Body of pancreas (tissue), 4 donors: ENCODE measurements at regions not wholly inside any gene's neighbourhood (a gene's known extent, or its start where the extent isn't known, plus 50 kb on each side); places are given as distances from the start of the nearest gene placed in this dataset.

ENCODE experiments used
- ATAC-seq: fragments of 150-250 bp; one replicate; pipeline ENCODE4 v1.9.1; 2016
- DNase-seq, 4 donors: peaks; one replicate each; pipeline ENCODE4 v3.0.0-alpha.2; 2019
- H3K27ac ChIP-seq, 4 donors: fragments of 200-600 bp; sonication (generic); 1 replicate in 3 of 4; 2 replicates in 1 of 4; pipeline versions ENCODE4 v1.5.1 to v1.6.1; 2016 to 2019; ENCODE audit warnings: mild to moderate bottlenecking in 1 of 4, mixed read lengths in 1 of 4, moderate library complexity in 1 of 4
- H3K27me3 ChIP-seq, 2 donors: fragments of 200-600 bp; sonication (generic); one replicate each; pipeline ENCODE4 v1.6.0; 2016; ENCODE audit warnings: mild to moderate bottlenecking in 1 of 2
- H3K36me3 ChIP-seq, 2 donors: fragments of 200-600 bp; sonication (generic); replicated peaks in 1 of 2; 2 replicates each; pipeline ENCODE4 v1.5.1; 2016; ENCODE audit warnings: low read depth in 2 of 2; ENCODE audit not compliant: insufficient read depth in 1 of 2
- H3K4me1 ChIP-seq: fragments of 200-600 bp; sonication (generic); one replicate; pipeline ENCODE4 v1.6.0; 2016
- H3K4me3 ChIP-seq, 2 donors: fragments of 200-600 bp; sonication (generic); 1 replicate in 1 of 2; 2 replicates in 1 of 2; pipeline ENCODE4 v1.5.1; 2016 to 2019
- H3K9me3 ChIP-seq, 3 donors: fragments of 200-600 bp; sonication (generic); 1 replicate in 2 of 3; 2 replicates in 1 of 3; pipeline ENCODE4 v1.5.1; 2016
- CTCF ChIP-seq, 7 experiments: fragments of 450-650 bp in 4 of 7; fragments of 200-600 bp in 3 of 7; sonication (generic) in 3 of 7; IDR thresholded peaks; one replicate each; pipeline ENCODE4 v1.5.1; 2016 to 2019; ENCODE audit warnings: antibody characterized with exemption in 7 of 7
- POLR2A ChIP-seq, 3 donors: fragments of 450-650 bp; IDR thresholded peaks; one replicate each; pipeline ENCODE4 v1.6.1; 2016; ENCODE audit warnings: antibody characterized with exemption in 3 of 3, mild to moderate bottlenecking in 2 of 3
- WGBS, 2 donors: methylation state at CpG; one replicate each; pipeline ENCODE4 v1.1.5; 2017; 5-methylcytosine and 5-hydroxymethylcytosine counted together
- intact Hi-C: fragments of 100-400 bp; cut with DNase I; formaldehyde crosslinking; loops from one replicate; pipeline ENCODE4 v1.15.1; 2023

- 86 to 91% methylated on average over 6 of the region's 6 CpGs for WGBS, 2 donors
- no peaks in the 10 kb centered on the region for H3K36me3 ChIP-seq
- no peak for ATAC-seq
- no peak for DNase-seq
- intact Hi-C loops: loop anchor here (10.0 kb wide), 2 partner anchors 130 to 400 kb away; no protein-coding TSS in a partner anchor
- no peaks in the 10 kb centered on the region for H3K4me1 ChIP-seq
- H3K27me3 ChIP-seq: no peaks in the 10 kb centered on the region
- H3K9me3 ChIP-seq: no peaks in the 10 kb centered on the region
- TF ChIP-seq CTCF (IDR thresholded peaks at IDR 0.05) (no peak), POLR2A (IDR thresholded peaks at IDR 0.05) (no peak)
- H3K4me3 ChIP-seq: no peak overlapping the region
- no peak overlapping the region for H3K27ac ChIP-seq
Measured at GRCh38 chr13:44044547-44045179, 165.0 kb downstream of the LACC1 start.

GRCh38 chr13:44045180-44045562 lies 165.5 kb downstream of the LACC1 start:
- WGBS, 2 donors: 67 to 68% methylated on average over 3 of the region's 3 CpGs
- Histone ChIP-seq H3K27ac (no peak overlapping the region), H3K27me3 (no peaks in the 10 kb centered on the region), H3K4me3 (no peak overlapping the region), H3K4me1 (no peaks in the 10 kb centered on the region), H3K36me3 (no peaks in the 10 kb centered on the region), H3K9me3 (no peaks in the 10 kb centered on the region)
- intact Hi-C loops: loop anchor here (10.0 kb wide), 2 partner anchors 130 to 400 kb away; no protein-coding TSS in a partner anchor
- ATAC-seq (no peak), DNase-seq (peak in 3 of 4 donors; percentile 14 to 18 (median 14))
- TF ChIP-seq POLR2A (IDR thresholded peaks at IDR 0.05): no peak
- no peak for TF ChIP-seq CTCF (IDR thresholded peaks at IDR 0.05)

GRCh38 chr13:44046428-44046827 lies 166.7 kb downstream of the LACC1 start:
- Histone ChIP-seq H3K27ac (no peak overlapping the region), H3K27me3 (no peaks in the 10 kb centered on the region), H3K9me3 (no peaks in the 10 kb centered on the region), H3K4me3 (no peak overlapping the region), H3K36me3 (no peaks in the 10 kb centered on the region), H3K4me1 (peaks cover 6% of the 10 kb centered on the region)
- no peak for DNase-seq
- ATAC-seq: no peak
- intact Hi-C loops: loop anchor here (10.0 kb wide), 2 partner anchors 132 to 398 kb away; no protein-coding TSS in a partner anchor
- WGBS, 2 donors: 68 to 75% methylated on average over 5 of the region's 5 CpGs
- no peak for TF ChIP-seq POLR2A (IDR thresholded peaks at IDR 0.05)
- no peak for TF ChIP-seq CTCF (IDR thresholded peaks at IDR 0.05)

- no peaks in the 10 kb centered on the region for H3K36me3 ChIP-seq
- DNase-seq (no peak), ATAC-seq (no peak)
- intact Hi-C loops: loop anchor here (10.0 kb wide), 2 partner anchors 134 to 396 kb away; no protein-coding TSS in a partner anchor
- TF ChIP-seq CTCF (IDR thresholded peaks at IDR 0.05) (peak in 3 of 7 experiments; percentile 10 to 24 (median 22)), POLR2A (IDR thresholded peaks at IDR 0.05) (no peak)
- H3K9me3 ChIP-seq: no peaks in the 10 kb centered on the region
- peaks cover 10% of the 10 kb centered on the region for H3K4me1 ChIP-seq
- H3K27me3 ChIP-seq: no peaks in the 10 kb centered on the region
- no peak overlapping the region for H3K4me3 ChIP-seq
- WGBS, 2 donors: 60 to 61% methylated on average over 3 of the region's 3 CpGs
- no peak overlapping the region for H3K27ac ChIP-seq
Measured at GRCh38 chr13:44048326-44048725, 168.6 kb downstream of the LACC1 start.
